Endothelial cell of umbilical vein (primary cell): ENCODE measurements at regions not wholly inside any gene's neighbourhood (a gene's known extent, or its start where the extent isn't known, plus 50 kb on each side); places are given as distances from the start of the nearest gene placed in this dataset.

Source experiments
- BruUV-seq: library from RNA; stranded (reverse); fragments of 400-500 nt; replicated peaks from 2 replicates; lab custom pipeline; 2021; lab: Mats Ljungman, UMichigan
- CTCF ChIA-PET: fragments of 300-600, 350-600 bp; sonication (Branson Sonifier 250); formaldehyde crosslinking; loops from one replicate; lab custom pipeline; 2021; ENCODE audit warnings: antibody characterized with exemption, inconsistent platforms; lab: Charles Lee
- POLR2A ChIA-PET: fragments of 300-600, 350-600 bp; sonication (Branson Sonifier 250); formaldehyde crosslinking; loops from one replicate; lab custom pipeline; 2021; ENCODE audit warnings: antibody characterized with exemption, inconsistent platforms; lab: Charles Lee
- DNase-seq: peaks from one replicate; pipeline ENCODE4 v3.0.0-alpha.2; 2011; ENCODE audit warnings: low read depth, low spot score
- FAIRE-seq: peaks from 2 replicates; lab custom pipeline; 2011; peaks lifted over from hg19 to GRCh38; lab: Jason Lieb, UNC
- H2AFZ ChIP-seq: 2 replicates; pipeline ENCODE4 v1.6.0; 2012; ENCODE audit warnings: low read depth, low read length, control low read depth, inconsistent platforms
- H3K27ac ChIP-seq: 2 replicates; pipeline ENCODE4 v1.5.1; 2011; ENCODE audit warnings: low read depth, mild to moderate bottlenecking, control low read depth, low read length, moderate library complexity; ENCODE audit not compliant: insufficient read depth
- H3K27me3 ChIP-seq, 2 experiments: 2 replicates each; pipeline versions ENCODE4 v1.6.0 to v1.6.1; 2011; ENCODE audit warnings: low read length in 2 of 2, mixed read lengths in 1 of 2; ENCODE audit not compliant: control insufficient read depth in 2 of 2, insufficient read depth in 2 of 2
- H3K36me3 ChIP-seq, 2 experiments: 2 replicates in 1 of 2; 3 replicates in 1 of 2; pipeline ENCODE4 v1.5.1; 2011; ENCODE audit warnings: low read length in 2 of 2, mild to moderate bottlenecking in 1 of 2, moderate library complexity in 1 of 2; ENCODE audit not compliant: control insufficient read depth in 2 of 2, insufficient read depth in 2 of 2; ENCODE audit errors: extremely low read depth in 1 of 2
- H3K4me1 ChIP-seq: 3 replicates; pipeline ENCODE4 v1.5.1; 2011; ENCODE audit warnings: mild to moderate bottlenecking, low read length; ENCODE audit not compliant: control insufficient read depth, insufficient read depth; ENCODE audit errors: extremely low read depth
- H3K4me2 ChIP-seq: 2 replicates; pipeline ENCODE4 v1.6.1; 2011; ENCODE audit warnings: low read length, control low read depth, mixed read lengths; ENCODE audit not compliant: insufficient read depth
- H3K4me3 ChIP-seq, 3 experiments: fragments of 200-600 bp in 1 of 3; sonication (generic), shearing (Covaris generic) in 1 of 3; replicated peaks in 1 of 3; 2 replicates each; pipeline ENCODE4 v1.5.1; 2011 to 2016; ENCODE audit warnings: control low read depth in 3 of 3, low read length in 3 of 3, mild to moderate bottlenecking in 2 of 3, inconsistent platforms in 1 of 3, low read depth in 1 of 3, moderate library complexity in 1 of 3; ENCODE audit not compliant: insufficient read depth in 1 of 3
- H3K79me2 ChIP-seq: 2 replicates; pipeline ENCODE4 v1.6.0; 2012; ENCODE audit warnings: low read length, inconsistent platforms; ENCODE audit not compliant: control insufficient read depth, insufficient read depth
- H3K9ac ChIP-seq: replicated peaks from 2 replicates; pipeline ENCODE3; 2011; ENCODE audit warnings: low read length, control low read depth; ENCODE audit not compliant: insufficient read depth; ENCODE audit errors: extremely low read depth
- H3K9me1 ChIP-seq: replicated peaks from 3 replicates; pipeline ENCODE4 v1.6.0; 2011; ENCODE audit warnings: mild to moderate bottlenecking, low read length; ENCODE audit not compliant: control insufficient read depth, insufficient read depth; ENCODE audit errors: extremely low read depth
- H3K9me3 ChIP-seq: replicated peaks from 2 replicates; pipeline ENCODE4 v1.5.1; 2012; ENCODE audit warnings: low read length, inconsistent platforms; ENCODE audit not compliant: control insufficient read depth, insufficient read depth
- H4K20me1 ChIP-seq: replicated peaks from 2 replicates; pipeline ENCODE3; 2011; ENCODE audit warnings: mild to moderate bottlenecking, low read length; ENCODE audit not compliant: control insufficient read depth, insufficient read depth; ENCODE audit errors: extremely low read depth
- EZH2 ChIP-seq: IDR thresholded peaks from 2 replicates; pipeline ENCODE4 v1.6.1; 2012; ENCODE audit warnings: borderline replicate concordance, low read depth, mild to moderate bottlenecking, moderate library complexity, low read length, inconsistent platforms; ENCODE audit not compliant: severe bottlenecking
- FOS ChIP-seq: IDR thresholded peaks from 2 replicates; pipeline ENCODE4 v1.6.1; 2011; ENCODE audit warnings: mild to moderate bottlenecking, low read length, moderate library complexity, borderline replicate concordance; ENCODE audit not compliant: insufficient read depth
- GATA2 ChIP-seq: IDR thresholded peaks from 2 replicates; pipeline ENCODE4 v1.7.0; 2011; ENCODE audit warnings: low read depth, mild to moderate bottlenecking, moderate library complexity, mixed read lengths, low read length; ENCODE audit not compliant: insufficient read length, insufficient read depth
- JUN ChIP-seq: IDR thresholded peaks from 2 replicates; pipeline ENCODE4 v1.6.1; 2011; ENCODE audit warnings: borderline replicate concordance, low read depth; ENCODE audit not compliant: insufficient read length, insufficient read depth
- MYC ChIP-seq: IDR thresholded peaks from one replicate; pipeline ENCODE4 v1.6.1; 2011; ENCODE audit warnings: mild to moderate bottlenecking, low read depth, low read length
- POLR2A ChIP-seq: IDR thresholded peaks from 2 replicates; pipeline ENCODE4 v1.6.1; 2012; ENCODE audit warnings: low read depth, mild to moderate bottlenecking, control low read depth, low read length
- POLR2AphosphoS5 ChIP-seq: IDR thresholded peaks from 2 replicates; pipeline ENCODE4 v1.6.1; 2012; ENCODE audit warnings: low read depth, mild to moderate bottlenecking, control low read depth, low read length, moderate library complexity; ENCODE audit not compliant: insufficient read depth
- dilution Hi-C: fragments of 300-500 bp; cut with MboI; formaldehyde crosslinking; loops from one replicate; pipeline ENCODE4 v1.15.0; 2019; ENCODE audit warnings: low sequenced_read_pairs; ENCODE audit not compliant: extremely low pct_ligation_motif_present
- intact Hi-C: fragments of 100-400 bp; cut with micrococcal nuclease; formaldehyde crosslinking; loops from one replicate; pipeline ENCODE4 v1.10.0; 2022
- TF ChIP-seq, protein P1 (sequence below), 2 donors: IDR thresholded peaks; 1 replicate in 1 of 2; 2 replicates in 1 of 2; pipeline ENCODE4 v1.5.1; 2011; ENCODE audit warnings: low read length in 2 of 2, mild to moderate bottlenecking in 2 of 2, moderate library complexity in 2 of 2, control low read depth in 1 of 2, inconsistent platforms in 1 of 2, low read depth in 1 of 2; ENCODE audit not compliant: insufficient read depth in 1 of 2; ENCODE audit errors: extremely low read depth in 1 of 2
- TF ChIP-seq, protein P2 (sequence below): IDR thresholded peaks from 2 replicates; pipeline ENCODE4 v1.6.1; 2011; ENCODE audit not compliant: insufficient read depth, insufficient read length

DNA sequence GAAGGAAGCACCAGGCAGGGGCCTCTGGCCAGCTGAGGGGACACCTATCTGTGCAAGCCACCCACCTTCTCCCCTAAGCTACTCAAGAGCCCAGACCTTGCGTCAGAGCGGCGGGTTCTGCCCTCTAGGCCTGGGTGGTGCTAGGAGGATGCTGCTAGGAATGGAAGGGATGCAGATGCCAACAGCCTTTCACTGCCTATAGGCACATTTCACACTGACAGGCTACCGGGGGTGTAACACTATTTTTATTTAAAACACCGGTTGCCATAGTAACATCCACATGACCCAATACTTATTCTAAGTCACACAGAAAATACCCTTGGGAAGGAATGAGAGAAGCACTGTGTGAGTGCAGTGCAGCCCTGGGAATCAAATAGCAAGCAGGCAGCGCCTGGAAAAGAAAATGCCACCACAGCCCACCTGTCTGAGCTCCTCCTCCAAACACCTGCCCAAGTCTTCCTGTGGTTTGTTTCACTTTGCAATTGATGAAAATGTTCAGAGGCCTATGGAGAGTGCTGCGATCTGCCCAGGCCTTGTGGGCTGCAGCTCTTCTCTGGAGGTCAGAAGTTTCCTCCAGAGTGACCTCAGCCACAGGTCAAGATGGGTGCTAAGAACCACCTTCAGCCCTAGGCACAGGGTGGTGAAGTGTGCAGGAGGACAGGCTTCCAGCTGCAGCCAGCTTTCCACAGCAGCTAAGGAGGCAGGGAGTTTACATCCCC is 113.5 kb upstream of the TOPAZ1 start:
- H3K9me3 ChIP-seq, result no peaks in the 10 kb centered on the region
- dilution Hi-C loops (no loop called here), intact Hi-C loops (no loop called here)
- H3K79me2 ChIP-seq, result no peaks in the 10 kb centered on the region
- ChIA-PET CTCF (no interaction called here), POLR2A (no interaction called here)
- H2AFZ ChIP-seq, result no peak overlapping the region
- H3K4me3 ChIP-seq, result no peak overlapping the region
- H4K20me1 ChIP-seq, result no peaks in the 10 kb centered on the region
- no peaks in the 10 kb centered on the region for H3K4me1 ChIP-seq
- DNase-seq, result no peak
- H3K4me2 ChIP-seq, result no peak overlapping the region
- BruUV-seq, result no TSS peak
- TF ChIP-seq, protein P1, sequence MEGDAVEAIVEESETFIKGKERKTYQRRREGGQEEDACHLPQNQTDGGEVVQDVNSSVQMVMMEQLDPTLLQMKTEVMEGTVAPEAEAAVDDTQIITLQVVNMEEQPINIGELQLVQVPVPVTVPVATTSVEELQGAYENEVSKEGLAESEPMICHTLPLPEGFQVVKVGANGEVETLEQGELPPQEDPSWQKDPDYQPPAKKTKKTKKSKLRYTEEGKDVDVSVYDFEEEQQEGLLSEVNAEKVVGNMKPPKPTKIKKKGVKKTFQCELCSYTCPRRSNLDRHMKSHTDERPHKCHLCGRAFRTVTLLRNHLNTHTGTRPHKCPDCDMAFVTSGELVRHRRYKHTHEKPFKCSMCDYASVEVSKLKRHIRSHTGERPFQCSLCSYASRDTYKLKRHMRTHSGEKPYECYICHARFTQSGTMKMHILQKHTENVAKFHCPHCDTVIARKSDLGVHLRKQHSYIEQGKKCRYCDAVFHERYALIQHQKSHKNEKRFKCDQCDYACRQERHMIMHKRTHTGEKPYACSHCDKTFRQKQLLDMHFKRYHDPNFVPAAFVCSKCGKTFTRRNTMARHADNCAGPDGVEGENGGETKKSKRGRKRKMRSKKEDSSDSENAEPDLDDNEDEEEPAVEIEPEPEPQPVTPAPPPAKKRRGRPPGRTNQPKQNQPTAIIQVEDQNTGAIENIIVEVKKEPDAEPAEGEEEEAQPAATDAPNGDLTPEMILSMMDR (IDR thresholded peaks at IDR 0.05; ENCODE audit: extremely low read depth in 1 of 2, insufficient read depth in 1 of 2, low read depth in 1 of 2, low read length in 2 of 2), result no peak
- TF ChIP-seq GATA2 (no peak), EZH2 (no peak), MYC (no peak), POLR2A (no peak), JUN (no peak), POLR2AphosphoS5 (no peak), FOS (no peak)
- TF ChIP-seq, protein P2, sequence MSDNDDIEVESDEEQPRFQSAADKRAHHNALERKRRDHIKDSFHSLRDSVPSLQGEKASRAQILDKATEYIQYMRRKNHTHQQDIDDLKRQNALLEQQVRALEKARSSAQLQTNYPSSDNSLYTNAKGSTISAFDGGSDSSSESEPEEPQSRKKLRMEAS, result no peak
- FAIRE-seq, result no peak
- H3K27ac ChIP-seq, result no peak overlapping the region
- H3K9me1 ChIP-seq, result no peaks in the 10 kb centered on the region
- H3K9ac ChIP-seq, result no peak overlapping the region
- H3K36me3 ChIP-seq, result no peaks in the 10 kb centered on the region
- H3K27me3 ChIP-seq, result no peaks in the 10 kb centered on the region
